ENCODE measurements at regions not wholly inside any gene's neighbourhood (a gene's known extent, or its start where the extent isn't known, plus 50 kb on each side); places are given as distances from the start of the nearest gene placed in this dataset.

DNA sequence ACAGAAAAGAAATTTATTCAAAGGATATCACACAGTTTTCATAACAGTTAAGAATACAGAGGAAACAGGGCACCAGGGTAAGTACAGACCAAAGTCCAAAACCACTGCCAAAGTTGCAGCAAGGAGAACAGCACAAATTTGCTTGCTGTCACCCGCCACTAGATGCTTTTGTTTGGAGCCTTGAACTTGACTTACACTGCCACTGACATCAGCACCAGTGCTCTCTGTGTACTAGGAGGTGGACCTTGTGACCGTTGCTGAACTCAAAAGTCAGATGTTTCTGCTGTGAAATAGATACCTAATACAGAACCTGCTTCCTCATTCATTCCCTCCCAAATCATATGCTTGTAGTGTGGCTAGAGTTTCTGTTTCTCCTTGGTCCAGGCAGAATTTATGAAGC lies 578.3 kb upstream of the TMEFF2 start:
- TF ChIP-seq, protein P1, sequence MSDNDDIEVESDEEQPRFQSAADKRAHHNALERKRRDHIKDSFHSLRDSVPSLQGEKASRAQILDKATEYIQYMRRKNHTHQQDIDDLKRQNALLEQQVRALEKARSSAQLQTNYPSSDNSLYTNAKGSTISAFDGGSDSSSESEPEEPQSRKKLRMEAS (IDR thresholded peaks at IDR 0.05), result no peak
- TF ChIP-seq, protein P2, sequence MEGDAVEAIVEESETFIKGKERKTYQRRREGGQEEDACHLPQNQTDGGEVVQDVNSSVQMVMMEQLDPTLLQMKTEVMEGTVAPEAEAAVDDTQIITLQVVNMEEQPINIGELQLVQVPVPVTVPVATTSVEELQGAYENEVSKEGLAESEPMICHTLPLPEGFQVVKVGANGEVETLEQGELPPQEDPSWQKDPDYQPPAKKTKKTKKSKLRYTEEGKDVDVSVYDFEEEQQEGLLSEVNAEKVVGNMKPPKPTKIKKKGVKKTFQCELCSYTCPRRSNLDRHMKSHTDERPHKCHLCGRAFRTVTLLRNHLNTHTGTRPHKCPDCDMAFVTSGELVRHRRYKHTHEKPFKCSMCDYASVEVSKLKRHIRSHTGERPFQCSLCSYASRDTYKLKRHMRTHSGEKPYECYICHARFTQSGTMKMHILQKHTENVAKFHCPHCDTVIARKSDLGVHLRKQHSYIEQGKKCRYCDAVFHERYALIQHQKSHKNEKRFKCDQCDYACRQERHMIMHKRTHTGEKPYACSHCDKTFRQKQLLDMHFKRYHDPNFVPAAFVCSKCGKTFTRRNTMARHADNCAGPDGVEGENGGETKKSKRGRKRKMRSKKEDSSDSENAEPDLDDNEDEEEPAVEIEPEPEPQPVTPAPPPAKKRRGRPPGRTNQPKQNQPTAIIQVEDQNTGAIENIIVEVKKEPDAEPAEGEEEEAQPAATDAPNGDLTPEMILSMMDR (IDR thresholded peaks at IDR 0.05), result no peak
- TF ChIP-seq SMC3 (IDR thresholded peaks at IDR 0.05) (no peak), CHD2 (IDR thresholded peaks at IDR 0.05; ENCODE audit: low read length, partially characterized antibody) (no peak), RAD21 (conservative IDR thresholded peaks at IDR 0.05 in 1 of 2, IDR thresholded peaks at IDR 0.05 in 1 of 2) (no peak), ZNF302 (CRISPR knock-in tag; IDR thresholded peaks at IDR 0.05) (no peak)
